H1 (cell line): ENCODE measurements at regions not wholly inside any gene's neighbourhood (a gene's known extent, or its start where the extent isn't known, plus 50 kb on each side); places are given as distances from the start of the nearest gene placed in this dataset.

Source experiments
- CTCF ChIA-PET: fragments of 300-600 bp; sonication (Branson Sonifier 250); formaldehyde crosslinking; loops from one replicate; lab custom pipeline; 2021; ENCODE audit not compliant: partially characterized antibody; lab: Charles Lee
- POLR2A ChIA-PET: fragments of 300-600 bp; sonication (Branson Sonifier 250); formaldehyde crosslinking; loops from one replicate; lab custom pipeline; 2021; ENCODE audit warnings: inconsistent platforms; ENCODE audit not compliant: partially characterized antibody; lab: Charles Lee
- DNase-seq, 2 experiments: peaks; one replicate each; pipeline versions ENCODE4 v3.0.0 to v3.0.0-alpha.2; 2010 to 2022; ENCODE audit warnings: low spot score in 2 of 2, low read depth in 1 of 2, mixed read lengths in 1 of 2
- FAIRE-seq: peaks from 2 replicates; lab custom pipeline; 2011; peaks lifted over from hg19 to GRCh38; lab: Jason Lieb, UNC
- H2AFZ ChIP-seq: 2 replicates; pipeline ENCODE4 v1.8.1; 2012; ENCODE audit warnings: low read length, inconsistent platforms
- H2AK5ac ChIP-seq: 2 replicates; pipeline ENCODE4 v1.6.1; 2013; ENCODE audit warnings: low read depth, low read length
- H2BK120ac ChIP-seq: replicated peaks from 2 replicates; pipeline ENCODE3; 2013; ENCODE audit warnings: low read depth, low read length, inconsistent platforms
- H2BK12ac ChIP-seq: 2 replicates; pipeline ENCODE4 v1.6.1; 2013; ENCODE audit warnings: low read depth, low read length
- H2BK15ac ChIP-seq: 2 replicates; pipeline ENCODE4 v1.6.1; 2013; ENCODE audit warnings: low read length
- H2BK20ac ChIP-seq: 2 replicates; pipeline ENCODE4 v1.6.1; 2013; ENCODE audit warnings: low read length
- H2BK5ac ChIP-seq: 2 replicates; pipeline ENCODE4 v1.6.1; 2013; ENCODE audit warnings: low read depth, low read length
- H3K14ac ChIP-seq: 2 replicates; pipeline ENCODE4 v1.6.1; 2013; ENCODE audit warnings: inconsistent platforms; ENCODE audit not compliant: insufficient read length
- H3K18ac ChIP-seq: 2 replicates; pipeline ENCODE4 v1.6.1; 2013; ENCODE audit warnings: low read length; ENCODE audit errors: extremely low read depth
- H3K23ac ChIP-seq: 2 replicates; pipeline ENCODE4 v1.6.1; 2013; ENCODE audit warnings: inconsistent platforms; ENCODE audit not compliant: insufficient read length
- H3K23me2 ChIP-seq: 2 replicates; pipeline ENCODE4 v1.6.1; 2013; ENCODE audit warnings: low read depth, low read length
- H3K27ac ChIP-seq: 2 replicates; pipeline ENCODE4 v1.6.1; 2011; ENCODE audit warnings: low read depth, low read length, inconsistent platforms
- H3K27me3 ChIP-seq, 4 experiments: replicated peaks in 1 of 4; 1 replicate in 1 of 4; 2 replicates in 3 of 4; pipeline versions ENCODE4 v1.6.1 to v1.8.1; 2011 to 2013; ENCODE audit warnings: low read length in 3 of 4, mild to moderate bottlenecking in 3 of 4, inconsistent platforms in 2 of 4, mixed read lengths in 2 of 4, moderate library complexity in 1 of 4; ENCODE audit not compliant: control insufficient read depth in 3 of 4, insufficient read depth in 3 of 4; ENCODE audit errors: extremely low read depth in 1 of 4
- H3K36me3 ChIP-seq, 4 experiments: 2 replicates each; pipeline versions ENCODE4 v1.6.1 to v1.8.1; 2011 to 2013; ENCODE audit warnings: mild to moderate bottlenecking in 4 of 4, low read length in 3 of 4, moderate library complexity in 2 of 4, control low read depth in 1 of 4, inconsistent platforms in 1 of 4; ENCODE audit not compliant: insufficient read depth in 4 of 4, control insufficient read depth in 2 of 4
- H3K4ac ChIP-seq: replicated peaks from 2 replicates; pipeline ENCODE3; 2013; ENCODE audit warnings: low read length, low read depth, mixed read lengths, inconsistent platforms; ENCODE audit not compliant: insufficient read length
- H3K4me1 ChIP-seq, 4 experiments: replicated peaks in 1 of 4; 1 replicate in 1 of 4; 2 replicates in 3 of 4; pipeline versions ENCODE4 v1.6.1 to v1.8.1; 2011 to 2013; ENCODE audit warnings: low read length in 3 of 4, inconsistent platforms in 2 of 4, mixed read lengths in 1 of 4; ENCODE audit not compliant: insufficient read depth in 4 of 4, control insufficient read depth in 3 of 4
- H3K4me2 ChIP-seq, 2 experiments: 2 replicates each; pipeline versions ENCODE4 v1.6.1 to v1.8.1; 2011 to 2013; ENCODE audit warnings: low read depth in 2 of 2, low read length in 2 of 2, control low read depth in 1 of 2, inconsistent platforms in 1 of 2, mild to moderate bottlenecking in 1 of 2; ENCODE audit not compliant: insufficient read depth in 1 of 2
- H3K4me3 ChIP-seq, 4 experiments: fragments of 200-600, 300-600 bp in 1 of 4; sonication (generic), shearing (Covaris generic), sonication (Bioruptor Twin) in 1 of 4; 2 replicates each; pipeline versions ENCODE4 v1.5.1 to v1.8.1; 2011 to 2016; ENCODE audit warnings: low read length in 4 of 4, low read depth in 3 of 4, control low read depth in 2 of 4, inconsistent platforms in 2 of 4, mild to moderate bottlenecking in 2 of 4, mixed read lengths in 1 of 4, moderate library complexity in 1 of 4; ENCODE audit not compliant: insufficient read depth in 2 of 4; ENCODE audit errors: extremely low read depth in 1 of 4
- H3K56ac ChIP-seq: replicated peaks from 2 replicates; pipeline ENCODE3; 2013; ENCODE audit warnings: low read depth, mild to moderate bottlenecking, mixed read lengths, low read length, inconsistent platforms; ENCODE audit not compliant: insufficient read length
- H3K79me1 ChIP-seq: 2 replicates; pipeline ENCODE4 v1.6.1; 2013; ENCODE audit warnings: low read depth, low read length, control low read depth
- H3K79me2 ChIP-seq, 2 experiments: 2 replicates each; pipeline versions ENCODE4 v1.6.1 to v1.8.1; 2012 to 2013; ENCODE audit warnings: low read length in 2 of 2, mild to moderate bottlenecking in 2 of 2, inconsistent platforms in 1 of 2; ENCODE audit not compliant: insufficient read depth in 2 of 2, control insufficient read depth in 1 of 2
- H3K9ac ChIP-seq, 4 experiments: replicated peaks in 1 of 4; 1 replicate in 1 of 4; 2 replicates in 3 of 4; pipeline versions ENCODE4 v1.6.1 to v1.8.1; 2011 to 2013; ENCODE audit warnings: low read depth in 3 of 4, low read length in 3 of 4, control low read depth in 2 of 4, mild to moderate bottlenecking in 2 of 4, moderate library complexity in 2 of 4, inconsistent platforms in 1 of 4; ENCODE audit errors: extremely low read depth in 1 of 4
- H3K9me3 ChIP-seq, 2 experiments: 2 replicates each; pipeline versions ENCODE4 v1.6.1 to v1.8.1; 2012 to 2013; ENCODE audit warnings: mild to moderate bottlenecking in 2 of 2, moderate library complexity in 2 of 2, control low read depth in 1 of 2, inconsistent platforms in 1 of 2, low read depth in 1 of 2, low read length in 1 of 2, mixed read lengths in 1 of 2; ENCODE audit not compliant: insufficient read depth in 2 of 2
- H4K20me1 ChIP-seq, 2 experiments: replicated peaks in 1 of 2; 2 replicates each; pipeline versions ENCODE3 to v1.8.1; 2011 to 2013; ENCODE audit warnings: inconsistent platforms in 2 of 2, low read length in 2 of 2, mild to moderate bottlenecking in 1 of 2; ENCODE audit not compliant: insufficient read depth in 2 of 2, control insufficient read depth in 1 of 2
- H4K5ac ChIP-seq: 2 replicates; pipeline ENCODE4 v1.6.1; 2013; ENCODE audit warnings: low read length, low read depth, mixed read lengths, inconsistent platforms; ENCODE audit not compliant: insufficient read length
- H4K8ac ChIP-seq: 2 replicates; pipeline ENCODE4 v1.8.0; 2013; ENCODE audit warnings: mild to moderate bottlenecking, moderate library complexity, low read length, inconsistent platforms; ENCODE audit not compliant: insufficient read depth; ENCODE audit errors: extremely low read depth
- H4K91ac ChIP-seq: replicated peaks from 2 replicates; pipeline ENCODE3; 2013; ENCODE audit warnings: low read length, mixed read lengths, inconsistent platforms; ENCODE audit not compliant: insufficient read length
- HDAC2 ChIP-seq, 2 experiments: fragments of 300-600 bp in 1 of 2; sonication (generic) in 1 of 2; IDR thresholded peaks; 2 replicates each; pipeline ENCODE4 v1.6.1; 2011 to 2012; ENCODE audit warnings: low read depth in 2 of 2, low read length in 2 of 2, mild to moderate bottlenecking in 2 of 2, moderate library complexity in 2 of 2, borderline replicate concordance in 1 of 2, inconsistent platforms in 1 of 2
- POLR2A ChIP-seq, 2 experiments: IDR thresholded peaks; 1 replicate in 1 of 2; 2 replicates in 1 of 2; pipeline ENCODE4 v1.6.1; 2011; ENCODE audit warnings: low read depth in 2 of 2, low read length in 2 of 2, mild to moderate bottlenecking in 2 of 2; ENCODE audit errors: control extremely low read depth in 1 of 2
- POLR2AphosphoS5 ChIP-seq: IDR thresholded peaks from 2 replicates; pipeline ENCODE4 v1.6.1; 2011; ENCODE audit warnings: low read depth, low read length
- SP1 ChIP-seq: IDR thresholded peaks from 2 replicates; pipeline ENCODE4 v1.6.1; 2011; ENCODE audit warnings: low read depth, low read length
- TAF7 ChIP-seq: optimal IDR thresholded peaks from 2 replicates; pipeline ENCODE3; 2011; ENCODE audit warnings: low read depth, mild to moderate bottlenecking, inconsistent platforms, low read length, moderate library complexity, borderline replicate concordance
- TBP ChIP-seq: IDR thresholded peaks from 2 replicates; pipeline ENCODE4 v1.6.1; 2011; ENCODE audit warnings: low read depth, low read length, improper control_type of control experiment

- Histone ChIP-seq H3K27me3 (no peaks in the 10 kb centered on the region; a peak in 1 of 7 replicates), H3K4me3 (no peak overlapping the region), H3K18ac (no peak overlapping the region), H2BK20ac (no peak overlapping the region), H3K79me1 (no peaks in the 10 kb centered on the region), H3K79me2 (no peaks in the 10 kb centered on the region), H2BK5ac (no peak overlapping the region), H3K36me3 (no peaks in the 10 kb centered on the region), H2BK12ac (no peak overlapping the region), H2BK120ac (no peak overlapping the region), H2BK15ac (no peak overlapping the region), H3K27ac (no peak overlapping the region), H3K9ac (no peak overlapping the region), H3K4me1 (peaks cover 0 to 4% (median 0%) of the 10 kb centered on the region in 4 experiments; a peak in 4 of 7 replicates), H2AK5ac (no peak overlapping the region), H3K23me2 (no peaks in the 10 kb centered on the region), H3K4ac (no peak overlapping the region), H4K5ac (no peak overlapping the region), H3K9me3 (no peaks in the 10 kb centered on the region)
- CTCF ChIA-PET = interaction anchor here (0.8 to 6.9 kb wide), 5 partner anchors 12 to 296 kb away, joined by 3 to 48 read pairs (median 3); no protein-coding TSS in a partner anchor
- POLR2A ChIA-PET = interaction anchor here (1.5 kb wide), 1 partner anchor 9 kb away, joined by 3 read pairs; no protein-coding TSS in a partner anchor
- no peak for FAIRE-seq
- DNase-seq = no peak
- TF ChIP-seq POLR2A (IDR thresholded peaks at IDR 0.05; ENCODE audit: control extremely low read depth in 1 of 2, low read depth in 2 of 2, low read length in 2 of 2) = peak in 1 of 2 experiments; percentile 68; a peak in 1 of 3 replicates
- TF ChIP-seq SP1 = no peak
- 0 out of 2 replicates have a peak, but pooled peaks have one; percentile 31 for TF ChIP-seq TBP
- TF ChIP-seq TAF7 = peak; percentile 85
- peak; percentile 73; the same call in 1 of the 2 replicates for TF ChIP-seq POLR2AphosphoS5
- no peak for TF ChIP-seq HDAC2 (IDR thresholded peaks at IDR 0.05; ENCODE audit: borderline replicate concordance in 1 of 2, low read depth in 2 of 2, low read length in 2 of 2)
- TF ChIP-seq, all 59 proteins: peak for 4
- no peak overlapping the region for H3K56ac ChIP-seq
- no peaks in the 10 kb centered on the region for H4K20me1 ChIP-seq
- no peak overlapping the region for H3K4me2 ChIP-seq
- H3K23ac ChIP-seq = no peak overlapping the region
- H4K91ac ChIP-seq = no peak overlapping the region
- H2AFZ ChIP-seq = no peak overlapping the region
- no peak overlapping the region for H4K8ac ChIP-seq
- no peak overlapping the region for H3K14ac ChIP-seq
Measured at GRCh38 chrX:110436523-110436922, 77.9 kb downstream of the RTL9 start.
